ENCODE measurements at regions not wholly inside any gene's neighbourhood (a gene's known extent, or its start where the extent isn't known, plus 50 kb on each side); places are given as distances from the start of the nearest gene placed in this dataset.

- H2AFZ ChIP-seq (ENCODE audit: low read length): no peak overlapping the region
- H3K36me3 ChIP-seq (ENCODE audit: insufficient read depth, low read length): no peaks in the 10 kb centered on the region
- no peak overlapping the region for H3K4me3 ChIP-seq (ENCODE audit: low read depth, low read length, poor library complexity, severe bottlenecking)
- no peaks in the 10 kb centered on the region for H3K27me3 ChIP-seq (ENCODE audit: insufficient read depth, low read length)
- H4K20me1 ChIP-seq (ENCODE audit: insufficient read depth, low read length): no peaks in the 10 kb centered on the region
- H3K9me2 ChIP-seq (ENCODE audit: low read depth, low read length): no peaks in the 10 kb centered on the region
- H3K4me1 ChIP-seq (ENCODE audit: insufficient read depth, low read length, severe bottlenecking): no peaks in the 10 kb centered on the region
- H3K4me2 ChIP-seq (ENCODE audit: low read length): no peak overlapping the region
- TF ChIP-seq EZH2 (IDR thresholded peaks at IDR 0.05; ENCODE audit: borderline replicate concordance, low read length) (no peak), CTCF (IDR thresholded peaks at IDR 0.05; ENCODE audit: low read length) (no peak)
- H3K9ac ChIP-seq (ENCODE audit: low read length): no peak overlapping the region
- no peak overlapping the region for H3K27ac ChIP-seq (ENCODE audit: low read depth, low read length, poor library complexity, severe bottlenecking)
- H3K79me2 ChIP-seq (ENCODE audit: insufficient read depth, low read length): no peaks in the 10 kb centered on the region
- no peaks in the 10 kb centered on the region for H3F3A ChIP-seq (ENCODE audit: insufficient read depth, low read length)
- no peaks in the 10 kb centered on the region for H3K9me3 ChIP-seq (ENCODE audit: low read length)
These were observed 1277.6 kb downstream of the AACS start for GRCh38 chr12:126342866-126343265.

- Histone ChIP-seq H3K79me2 (ENCODE audit: insufficient read depth, low read length) (no peaks in the 10 kb centered on the region), H3K9me2 (ENCODE audit: low read depth, low read length) (no peaks in the 10 kb centered on the region), H3K4me1 (ENCODE audit: insufficient read depth, low read length, severe bottlenecking) (no peaks in the 10 kb centered on the region), H3K27ac (ENCODE audit: low read depth, low read length, poor library complexity, severe bottlenecking) (no peak overlapping the region), H3K9ac (ENCODE audit: low read length) (no peak overlapping the region), H3K27me3 (ENCODE audit: insufficient read depth, low read length) (no peaks in the 10 kb centered on the region), H4K20me1 (ENCODE audit: insufficient read depth, low read length) (no peaks in the 10 kb centered on the region), H3K9me3 (ENCODE audit: low read length) (no peaks in the 10 kb centered on the region), H3K4me2 (ENCODE audit: low read length) (no peak overlapping the region), H3K36me3 (ENCODE audit: insufficient read depth, low read length) (no peaks in the 10 kb centered on the region), H2AFZ (ENCODE audit: low read length) (no peak overlapping the region), H3F3A (ENCODE audit: insufficient read depth, low read length) (no peaks in the 10 kb centered on the region), H3K4me3 (ENCODE audit: low read depth, low read length, poor library complexity, severe bottlenecking) (no peak overlapping the region)
- no peak for TF ChIP-seq CTCF (IDR thresholded peaks at IDR 0.05; ENCODE audit: low read length)
- no peak for TF ChIP-seq EZH2 (IDR thresholded peaks at IDR 0.05; ENCODE audit: borderline replicate concordance, low read length)
These were observed 1278.1 kb downstream of the AACS start for GRCh38 chr12:126343321-126343720.

DNA sequence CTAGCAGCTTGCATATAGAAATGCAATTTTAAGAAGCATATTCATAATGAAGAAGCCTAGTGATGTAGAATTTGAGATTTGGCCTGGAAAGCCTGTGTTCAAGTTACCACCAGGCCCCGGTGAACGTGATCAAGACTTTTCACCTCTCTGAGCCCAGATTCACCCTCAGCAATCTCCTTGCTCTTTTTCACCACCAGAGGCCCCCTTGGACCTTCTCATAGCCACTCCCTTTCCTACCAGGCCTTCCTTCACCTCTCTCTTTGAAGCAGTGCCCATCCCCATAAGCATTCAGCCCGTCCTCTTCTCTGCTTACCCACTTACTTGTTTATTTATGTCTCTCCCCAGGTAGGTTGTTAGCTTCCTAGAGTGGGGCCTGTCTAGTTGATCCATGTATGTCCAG is 1280.9 kb downstream of the AACS start:
- no peak overlapping the region for H3K27ac ChIP-seq (ENCODE audit: low read depth, low read length, poor library complexity, severe bottlenecking)
- no peaks in the 10 kb centered on the region for H3K27me3 ChIP-seq (ENCODE audit: insufficient read depth, low read length)
- TF ChIP-seq EZH2 (IDR thresholded peaks at IDR 0.05; ENCODE audit: borderline replicate concordance, low read length) (no peak), CTCF (IDR thresholded peaks at IDR 0.05; ENCODE audit: low read length) (peak; percentile 30; the same call in 1 of the 2 replicates)
- no peaks in the 10 kb centered on the region for H4K20me1 ChIP-seq (ENCODE audit: insufficient read depth, low read length)
- no peaks in the 10 kb centered on the region for H3K4me1 ChIP-seq (ENCODE audit: insufficient read depth, low read length, severe bottlenecking)
- H3K36me3 ChIP-seq (ENCODE audit: insufficient read depth, low read length): no peaks in the 10 kb centered on the region
- no peak overlapping the region for H3K4me3 ChIP-seq (ENCODE audit: low read depth, low read length, poor library complexity, severe bottlenecking)
- H3K9ac ChIP-seq (ENCODE audit: low read length): no peak overlapping the region
- H3K4me2 ChIP-seq (ENCODE audit: low read length): no peak overlapping the region
- H2AFZ ChIP-seq (ENCODE audit: low read length): no peak overlapping the region
- H3K9me3 ChIP-seq (ENCODE audit: low read length): no peaks in the 10 kb centered on the region
- no peaks in the 10 kb centered on the region for H3K79me2 ChIP-seq (ENCODE audit: insufficient read depth, low read length)
- H3F3A ChIP-seq (ENCODE audit: insufficient read depth, low read length): no peaks in the 10 kb centered on the region
- H3K9me2 ChIP-seq (ENCODE audit: low read depth, low read length): no peaks in the 10 kb centered on the region
